ENCODE measurements at regions not wholly inside any gene's neighbourhood (a gene's known extent, or its start where the extent isn't known, plus 50 kb on each side); places are given as distances from the start of the nearest gene placed in this dataset.

DNA sequence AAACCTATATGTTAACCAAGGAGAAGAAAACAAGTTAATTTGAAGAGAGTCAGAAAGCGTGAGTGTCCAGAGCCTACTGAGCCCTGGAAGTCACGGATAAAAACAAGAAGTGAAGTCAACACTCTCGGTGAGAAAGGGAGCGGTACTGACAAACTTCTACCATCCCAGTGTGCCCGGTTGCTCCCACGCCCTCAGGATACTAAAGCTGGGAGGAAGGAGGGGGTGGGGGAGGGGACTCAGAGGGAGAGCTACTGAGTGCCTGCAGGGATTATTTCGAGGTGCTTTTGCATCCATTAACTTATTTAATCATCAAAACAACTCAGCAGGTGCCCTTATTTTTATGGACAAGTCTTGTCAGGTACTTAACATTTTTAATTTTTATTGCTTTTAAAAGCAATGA, 166.2 kb downstream of the ZIC5 start:
- TF ChIP-seq, protein P1, sequence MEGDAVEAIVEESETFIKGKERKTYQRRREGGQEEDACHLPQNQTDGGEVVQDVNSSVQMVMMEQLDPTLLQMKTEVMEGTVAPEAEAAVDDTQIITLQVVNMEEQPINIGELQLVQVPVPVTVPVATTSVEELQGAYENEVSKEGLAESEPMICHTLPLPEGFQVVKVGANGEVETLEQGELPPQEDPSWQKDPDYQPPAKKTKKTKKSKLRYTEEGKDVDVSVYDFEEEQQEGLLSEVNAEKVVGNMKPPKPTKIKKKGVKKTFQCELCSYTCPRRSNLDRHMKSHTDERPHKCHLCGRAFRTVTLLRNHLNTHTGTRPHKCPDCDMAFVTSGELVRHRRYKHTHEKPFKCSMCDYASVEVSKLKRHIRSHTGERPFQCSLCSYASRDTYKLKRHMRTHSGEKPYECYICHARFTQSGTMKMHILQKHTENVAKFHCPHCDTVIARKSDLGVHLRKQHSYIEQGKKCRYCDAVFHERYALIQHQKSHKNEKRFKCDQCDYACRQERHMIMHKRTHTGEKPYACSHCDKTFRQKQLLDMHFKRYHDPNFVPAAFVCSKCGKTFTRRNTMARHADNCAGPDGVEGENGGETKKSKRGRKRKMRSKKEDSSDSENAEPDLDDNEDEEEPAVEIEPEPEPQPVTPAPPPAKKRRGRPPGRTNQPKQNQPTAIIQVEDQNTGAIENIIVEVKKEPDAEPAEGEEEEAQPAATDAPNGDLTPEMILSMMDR (IDR thresholded peaks at IDR 0.05; ENCODE audit: control extremely low read depth in 1 of 3, insufficient read depth in 1 of 3, low read depth in 1 of 3, low read length in 3 of 3), result no peak
- TF ChIP-seq CBX8 (IDR thresholded peaks at IDR 0.05; ENCODE audit: borderline replicate concordance, low read depth, low read length), result no peak

All from H1 (cell line).